Muscle of leg (tissue), 3 donors: ENCODE measurements at regions not wholly inside any gene's neighbourhood (a gene's known extent, or its start where the extent isn't known, plus 50 kb on each side); places are given as distances from the start of the nearest gene placed in this dataset.

ENCODE experiments used
- DNase-seq: peaks from one replicate; pipeline ENCODE4 v3.0.0; 2013
- H3K27ac ChIP-seq: one replicate; pipeline ENCODE4 v1.5.1; 2013; ENCODE audit warnings: mild to moderate bottlenecking, low read length, control low read depth
- H3K27me3 ChIP-seq: one replicate; pipeline ENCODE4 v1.6.1; 2013; ENCODE audit warnings: low read length; ENCODE audit not compliant: control insufficient read depth, insufficient read depth
- H3K36me3 ChIP-seq: one replicate; pipeline ENCODE4 v1.6.1; 2013; ENCODE audit warnings: low read length; ENCODE audit not compliant: control insufficient read depth, insufficient read depth
- H3K4me1 ChIP-seq: one replicate; pipeline ENCODE4 v1.6.1; 2013; ENCODE audit warnings: low read length; ENCODE audit not compliant: control insufficient read depth, insufficient read depth
- H3K4me3 ChIP-seq: one replicate; pipeline ENCODE4 v1.5.1; 2013; ENCODE audit warnings: low read length, control low read depth
- H3K9me3 ChIP-seq: replicated peaks from 2 replicates; pipeline ENCODE4 v1.6.1; 2013; ENCODE audit warnings: low read depth, low read length; ENCODE audit not compliant: control insufficient read depth
- WGBS: methylation state at CpG from one replicate; pipeline ENCODE4 v1.1.5; 2013; ENCODE audit warnings: missing lambda C conversion rate; ENCODE audit not compliant: insufficient coverage; 5-methylcytosine and 5-hydroxymethylcytosine counted together

GRCh38 chrX:10922159-10922558, 189.0 kb upstream of the HCCS start:
- Histone ChIP-seq H3K4me1 (peaks cover 6% of the 10 kb centered on the region), H3K9me3 (no peaks in the 10 kb centered on the region), H3K27ac (no peak overlapping the region), H3K4me3 (no peak overlapping the region), H3K27me3 (peaks cover 3% of the 10 kb centered on the region), H3K36me3 (no peaks in the 10 kb centered on the region)
- DNase-seq = no peak

GRCh38 chrX:10922835-10923234, 188.3 kb upstream of the HCCS start:
- H3K27me3 ChIP-seq = no peaks in the 10 kb centered on the region
- no peaks in the 10 kb centered on the region for H3K36me3 ChIP-seq
- WGBS = no CpG with 5 or more reads among the region's 1 CpG
- no peak overlapping the region for H3K27ac ChIP-seq
- no peak overlapping the region for H3K4me3 ChIP-seq
- peak; percentile 51 for DNase-seq
- peaks cover 6% of the 10 kb centered on the region for H3K4me1 ChIP-seq
- H3K9me3 ChIP-seq = no peaks in the 10 kb centered on the region

- WGBS = no CpG with 5 or more reads among the region's 3 CpGs
- no peak overlapping the region for H3K4me3 ChIP-seq
- H3K27ac ChIP-seq = no peak overlapping the region
- H3K9me3 ChIP-seq = no peaks in the 10 kb centered on the region
- peaks cover 6% of the 10 kb centered on the region for H3K4me1 ChIP-seq
- no peaks in the 10 kb centered on the region for H3K27me3 ChIP-seq
- peak; percentile 82 for DNase-seq
- H3K36me3 ChIP-seq = no peaks in the 10 kb centered on the region
Measured at GRCh38 chrX:10923466-10923865, 187.7 kb upstream of the HCCS start.

GRCh38 chrX:10926404-10926803, 184.7 kb upstream of the HCCS start:
- no peak overlapping the region for H3K4me3 ChIP-seq
- WGBS = no CpG with 5 or more reads among the region's 1 CpG
- peaks cover 6% of the 10 kb centered on the region for H3K4me1 ChIP-seq
- H3K36me3 ChIP-seq = no peaks in the 10 kb centered on the region
- no peaks in the 10 kb centered on the region for H3K9me3 ChIP-seq
- H3K27me3 ChIP-seq = no peaks in the 10 kb centered on the region
- H3K27ac ChIP-seq = peak overlapping the region; percentile 15
- peak; percentile 30 for DNase-seq

- Histone ChIP-seq H3K27me3 (no peaks in the 10 kb centered on the region), H3K27ac (no peak overlapping the region), H3K9me3 (no peaks in the 10 kb centered on the region), H3K4me1 (peaks cover 6% of the 10 kb centered on the region), H3K36me3 (no peaks in the 10 kb centered on the region), H3K4me3 (no peak overlapping the region)
- no CpG with 5 or more reads among the region's 1 CpG for WGBS
- DNase-seq = peak; percentile 71
Measured at GRCh38 chrX:10926891-10927290, 184.2 kb upstream of the HCCS start.

- no CpG with 5 or more reads among the region's 4 CpGs for WGBS
Measured at GRCh38 chrX:10929747-10930146, 181.4 kb upstream of the HCCS start.

GRCh38 chrX:10930151-10930550, 181.0 kb upstream of the HCCS start:
- no peak overlapping the region for H3K27ac ChIP-seq
- no CpG with 5 or more reads among the region's 1 CpG for WGBS
- no peaks in the 10 kb centered on the region for H3K9me3 ChIP-seq
- H3K4me1 ChIP-seq = peaks cover 4% of the 10 kb centered on the region
- no peaks in the 10 kb centered on the region for H3K27me3 ChIP-seq
- H3K36me3 ChIP-seq = no peaks in the 10 kb centered on the region
- H3K4me3 ChIP-seq = no peak overlapping the region
- DNase-seq = no peak

More at GRCh38 chrX:10929747-10930146, 181.4 kb upstream of the HCCS start:
- Histone ChIP-seq H3K4me1 (peaks cover 4% of the 10 kb centered on the region), H3K4me3 (no peak overlapping the region), H3K9me3 (no peaks in the 10 kb centered on the region), H3K36me3 (no peaks in the 10 kb centered on the region), H3K27ac (no peak overlapping the region), H3K27me3 (no peaks in the 10 kb centered on the region)
- DNase-seq = no peak

- Histone ChIP-seq H3K27me3 (no peaks in the 10 kb centered on the region), H3K27ac (peak overlapping the region; percentile 20), H3K36me3 (no peaks in the 10 kb centered on the region), H3K9me3 (no peaks in the 10 kb centered on the region), H3K4me3 (no peak overlapping the region), H3K4me1 (no peaks in the 10 kb centered on the region)
- 27% methylated on average over 5 of the region's 6 CpGs for WGBS
- peak; percentile 69 for DNase-seq
Measured at GRCh38 chrX:10931976-10932375, 179.2 kb upstream of the HCCS start.

GRCh38 chrX:10932842-10933440, 178.2 kb upstream of the HCCS start:
- Histone ChIP-seq H3K4me3 (no peak overlapping the region), H3K36me3 (no peaks in the 10 kb centered on the region), H3K9me3 (no peaks in the 10 kb centered on the region), H3K27me3 (no peaks in the 10 kb centered on the region), H3K4me1 (no peaks in the 10 kb centered on the region), H3K27ac (no peak overlapping the region)
- WGBS = 33% methylated on average over 1 of the region's 2 CpGs
- no peak for DNase-seq

GRCh38 chrX:10935501-10935900, 175.6 kb upstream of the HCCS start:
- DNase-seq = peak; percentile 77
- Histone ChIP-seq H3K9me3 (no peaks in the 10 kb centered on the region), H3K27me3 (no peaks in the 10 kb centered on the region), H3K27ac (no peak overlapping the region), H3K4me1 (no peaks in the 10 kb centered on the region), H3K36me3 (no peaks in the 10 kb centered on the region), H3K4me3 (no peak overlapping the region)
- WGBS = no CpG with 5 or more reads among the region's 3 CpGs

GRCh38 chrX:10936976-10937375, 174.2 kb upstream of the HCCS start:
- Histone ChIP-seq H3K4me1 (no peaks in the 10 kb centered on the region), H3K27me3 (no peaks in the 10 kb centered on the region), H3K9me3 (no peaks in the 10 kb centered on the region), H3K4me3 (no peak overlapping the region), H3K27ac (no peak overlapping the region), H3K36me3 (no peaks in the 10 kb centered on the region)
- DNase-seq = peak; percentile 91
